Neural cell (in vitro differentiated cells): ENCODE measurements at regions not wholly inside any gene's neighbourhood (a gene's known extent, or its start where the extent isn't known, plus 50 kb on each side); places are given as distances from the start of the nearest gene placed in this dataset.

Source experiments
- H2AFZ ChIP-seq: fragments of 200-600, 300-800 bp; sonication (generic), shearing (Covaris generic); 2 replicates; pipeline ENCODE4 v1.6.0; 2014; ENCODE audit warnings: low read depth, mild to moderate bottlenecking, antibody characterized with exemption, low read length, moderate library complexity
- H3F3A ChIP-seq: fragments of 200-600 bp; shearing (Covaris generic); 2 replicates; pipeline ENCODE4 v1.6.1; 2016; ENCODE audit warnings: mild to moderate bottlenecking, moderate library complexity, mixed read lengths, antibody characterized with exemption, low read length; ENCODE audit not compliant: insufficient read depth, poor library complexity, severe bottlenecking
- H3K27ac ChIP-seq: fragments of 200-600, 300-800 bp; sonication (generic), shearing (Covaris generic); 2 replicates; pipeline ENCODE4 v1.5.1; 2014; ENCODE audit warnings: mild to moderate bottlenecking, low read length, moderate library complexity
- H3K27me3 ChIP-seq: fragments of 300-800, 200-600 bp; sonication (generic), shearing (Covaris generic); 2 replicates; pipeline ENCODE4 v1.6.0; 2014; ENCODE audit warnings: mild to moderate bottlenecking, low read depth, low read length, moderate library complexity; ENCODE audit not compliant: insufficient read depth
- H3K36me3 ChIP-seq: fragments of 300-800, 200-600 bp; sonication (generic), shearing (Covaris generic); 2 replicates; pipeline ENCODE4 v1.5.1; 2014; ENCODE audit warnings: mild to moderate bottlenecking, antibody characterized with exemption, low read length, moderate library complexity; ENCODE audit not compliant: insufficient read depth
- H3K4me2 ChIP-seq: fragments of 300-800, 200-600 bp; sonication (generic), shearing (Covaris generic); 2 replicates; pipeline ENCODE4 v1.6.0; 2014; ENCODE audit warnings: mild to moderate bottlenecking, low read length
- H3K4me3 ChIP-seq: fragments of 300-800, 200-600 bp; sonication (generic), shearing (Covaris generic); 2 replicates; pipeline ENCODE4 v1.5.1; 2014; ENCODE audit warnings: mild to moderate bottlenecking, low read length, moderate library complexity
- H3K79me2 ChIP-seq: fragments of 200-600 bp; shearing (Covaris generic); replicated peaks from 2 replicates; pipeline ENCODE4 v1.6.0; 2014; ENCODE audit warnings: mild to moderate bottlenecking, low read length, moderate library complexity; ENCODE audit not compliant: insufficient read depth
- H3K9ac ChIP-seq: fragments of 300-800, 200-600 bp; sonication (generic), shearing (Covaris generic); 2 replicates; pipeline ENCODE4 v1.6.1; 2016; ENCODE audit warnings: mild to moderate bottlenecking, low read length, mixed read lengths
- H3K9me2 ChIP-seq: fragments of 200-600 bp; shearing (Covaris generic); 2 replicates; pipeline ENCODE4 v1.6.1; 2016; ENCODE audit warnings: mild to moderate bottlenecking, low read length, mixed read lengths; ENCODE audit not compliant: insufficient read depth
- H3K9me3 ChIP-seq: fragments of 200-600, 300-800 bp; sonication (generic), shearing (Covaris generic); 2 replicates; pipeline ENCODE4 v1.6.1; 2016; ENCODE audit warnings: mild to moderate bottlenecking, mixed run types, low read length, moderate library complexity, mixed read lengths
- H4K20me1 ChIP-seq: fragments of 200-600 bp; shearing (Covaris generic); 2 replicates; pipeline ENCODE4 v1.6.1; 2016; ENCODE audit warnings: mild to moderate bottlenecking, mixed run types; ENCODE audit not compliant: insufficient read depth
- CTCF ChIP-seq: fragments of 450-650 bp; IDR thresholded peaks from 2 replicates; pipeline ENCODE4 v1.5.1; 2014; ENCODE audit warnings: antibody characterized with exemption, mild to moderate bottlenecking, moderate library complexity; ENCODE audit not compliant: poor library complexity, severe bottlenecking
- EP300 ChIP-seq: fragments of 450-650 bp; conservative IDR thresholded peaks from 2 replicates; pipeline ENCODE4 v1.6.1; 2014; ENCODE audit warnings: antibody characterized with exemption, mild to moderate bottlenecking, moderate library complexity; ENCODE audit not compliant: poor library complexity, severe bottlenecking
- EZH2 ChIP-seq: fragments of 200-600, 300-800 bp; shearing (Covaris generic), sonication (generic); IDR thresholded peaks from 2 replicates; pipeline ENCODE4 v1.6.1; 2014; ENCODE audit warnings: antibody characterized with exemption, low read length, borderline replicate concordance, mild to moderate bottlenecking; ENCODE audit not compliant: insufficient read depth, poor library complexity, severe bottlenecking
- MXI1 ChIP-seq: fragments of 450-650 bp; conservative IDR thresholded peaks from 2 replicates; pipeline ENCODE4 v1.6.1; 2014; ENCODE audit warnings: antibody characterized with exemption, mild to moderate bottlenecking; ENCODE audit not compliant: poor library complexity, severe bottlenecking
- POLR2AphosphoS5 ChIP-seq: IDR thresholded peaks from 2 replicates; pipeline ENCODE4 v1.6.1; 2012
- RAD21 ChIP-seq: fragments of 450-650 bp; conservative IDR thresholded peaks from 2 replicates; pipeline ENCODE4 v1.6.1; 2014; ENCODE audit warnings: antibody characterized with exemption, mild to moderate bottlenecking, moderate library complexity
- REST ChIP-seq: IDR thresholded peaks from 2 replicates; pipeline ENCODE4 v1.6.1; 2012; ENCODE audit warnings: borderline replicate concordance
- SMC3 ChIP-seq: fragments of 450-650 bp; conservative IDR thresholded peaks from 2 replicates; pipeline ENCODE4 v1.6.1; 2014; ENCODE audit warnings: antibody characterized with exemption, mild to moderate bottlenecking, moderate library complexity; ENCODE audit not compliant: poor library complexity
- TAF1 ChIP-seq: IDR thresholded peaks from 2 replicates; pipeline ENCODE4 v1.6.1; 2012; ENCODE audit warnings: low read depth

GRCh38 chr1:219544163-219544846 is 68.6 kb downstream of the ZC3H11B start:
- no peaks in the 10 kb centered on the region for H3K36me3 ChIP-seq
- H3K9me3 ChIP-seq, result no peaks in the 10 kb centered on the region
- no peaks in the 10 kb centered on the region for H3K9me2 ChIP-seq
- no peak for TF ChIP-seq MXI1
- TF ChIP-seq CTCF, result no peak
- TF ChIP-seq SMC3, result no peak
- no peak for TF ChIP-seq REST
- TF ChIP-seq EP300, result no peak
- no peak for TF ChIP-seq EZH2
- TF ChIP-seq RAD21, result no peak
- TF ChIP-seq POLR2AphosphoS5, result no peak
- TF ChIP-seq TAF1, result no peak
- H2AFZ ChIP-seq, result no peak overlapping the region
- H4K20me1 ChIP-seq, result no peaks in the 10 kb centered on the region
- H3K9ac ChIP-seq, result no peak overlapping the region
- H3K4me2 ChIP-seq, result no peak overlapping the region
- no peak overlapping the region for H3K4me3 ChIP-seq
- H3K27ac ChIP-seq, result no peak overlapping the region
- H3K27me3 ChIP-seq, result no peaks in the 10 kb centered on the region
- H3K79me2 ChIP-seq, result no peaks in the 10 kb centered on the region
- H3F3A ChIP-seq, result no peaks in the 10 kb centered on the region

GRCh38 chr1:219542828-219543518 is 69.9 kb downstream of the ZC3H11B start:
- Histone ChIP-seq H3K36me3 (no peaks in the 10 kb centered on the region), H3K4me2 (no peak overlapping the region), H3K79me2 (no peaks in the 10 kb centered on the region), H3K9me3 (no peaks in the 10 kb centered on the region), H3K27me3 (no peaks in the 10 kb centered on the region), H3F3A (no peaks in the 10 kb centered on the region), H2AFZ (no peak overlapping the region), H3K9me2 (no peaks in the 10 kb centered on the region), H4K20me1 (no peaks in the 10 kb centered on the region), H3K9ac (no peak overlapping the region), H3K27ac (no peak overlapping the region), H3K4me3 (no peak overlapping the region)
- TF ChIP-seq TAF1, result no peak
- TF ChIP-seq SMC3, result no peak
- TF ChIP-seq RAD21, result no peak
- no peak for TF ChIP-seq CTCF
- TF ChIP-seq POLR2AphosphoS5, result no peak
- no peak for TF ChIP-seq EZH2
- no peak for TF ChIP-seq EP300
- TF ChIP-seq REST, result no peak
